GM23338 (cell line): ENCODE measurements at regions not wholly inside any gene's neighbourhood (a gene's known extent, or its start where the extent isn't known, plus 50 kb on each side); places are given as distances from the start of the nearest gene placed in this dataset.

Experiments
- ATAC-seq: fragments of 200-7000 bp; cut with Tn5 transposase; 3 replicates; pipeline ENCODE4 v1.9.1; 2020
- DNase-seq: peaks from one replicate; pipeline ENCODE4 v3.0.0-alpha.2; 2015; ENCODE audit warnings: low spot score
- H2AFZ ChIP-seq: fragments of 200-600 bp; sonication (generic); 2 replicates; pipeline ENCODE4 v1.8.0; 2016; ENCODE audit warnings: antibody characterized with exemption, mild to moderate bottlenecking, moderate library complexity
- H3F3A ChIP-seq: fragments of 200-600 bp; sonication (generic); replicated peaks from 2 replicates; pipeline ENCODE4 v1.8.0; 2017; ENCODE audit warnings: antibody characterized with exemption, mixed run types, low read depth
- H3K27ac ChIP-seq: fragments of 200-600 bp; sonication (generic); 2 replicates; pipeline ENCODE4 v1.6.1; 2016; ENCODE audit warnings: low read depth
- H3K27me3 ChIP-seq: fragments of 200-600 bp; sonication (generic); 2 replicates; pipeline ENCODE4 v1.8.0; 2016; ENCODE audit warnings: mild to moderate bottlenecking, mixed run types, moderate library complexity; ENCODE audit not compliant: insufficient read depth
- H3K36me3 ChIP-seq: fragments of 200-600 bp; sonication (generic); 2 replicates; pipeline ENCODE4 v1.8.0; 2016; ENCODE audit warnings: mild to moderate bottlenecking; ENCODE audit not compliant: insufficient read depth
- H3K4me1 ChIP-seq: fragments of 200-600 bp; sonication (generic); 2 replicates; pipeline ENCODE4 v1.8.0; 2016; ENCODE audit warnings: mild to moderate bottlenecking, moderate library complexity; ENCODE audit not compliant: insufficient read depth
- H3K4me2 ChIP-seq: fragments of 200-600 bp; sonication (generic); 2 replicates; pipeline ENCODE4 v1.7.1; 2017; ENCODE audit warnings: mixed run types
- H3K4me3 ChIP-seq: fragments of 200-600 bp; sonication (generic); 2 replicates; pipeline ENCODE4 v1.6.1; 2016; ENCODE audit warnings: mixed run types
- H3K79me2 ChIP-seq: fragments of 200-600 bp; sonication (generic); replicated peaks from 2 replicates; pipeline ENCODE4 v1.8.0; 2017; ENCODE audit warnings: mild to moderate bottlenecking; ENCODE audit not compliant: insufficient read depth
- H3K9me2 ChIP-seq: fragments of 200-600 bp; sonication (generic); 2 replicates; pipeline ENCODE4 v1.8.0; 2017; ENCODE audit not compliant: insufficient read depth
- H4K20me1 ChIP-seq: fragments of 200-600 bp; sonication (generic); replicated peaks from 2 replicates; pipeline ENCODE4 v1.8.0; 2017; ENCODE audit warnings: mild to moderate bottlenecking; ENCODE audit not compliant: insufficient read depth
- H3K27ac Mint-ChIP-seq: 2 replicates; pipeline ENCODE4 v1.8.0; 2020; ENCODE audit warnings: inconsistent platforms, mild to moderate bottlenecking, moderate library complexity, mixed read lengths
- H3K27me3 Mint-ChIP-seq: 3 replicates; pipeline ENCODE4 v1.8.0; 2022; ENCODE audit warnings: low read depth, mild to moderate bottlenecking, moderate library complexity, mixed read lengths, inconsistent platforms; ENCODE audit not compliant: insufficient read depth, poor library complexity
- H3K36me3 Mint-ChIP-seq: 3 replicates; pipeline ENCODE4 v1.8.0; 2021; ENCODE audit warnings: low read depth, mild to moderate bottlenecking, inconsistent platforms, moderate library complexity, mixed read lengths
- H3K4me1 Mint-ChIP-seq: 3 replicates; pipeline ENCODE4 v1.8.0; 2020; ENCODE audit warnings: mild to moderate bottlenecking, inconsistent platforms, mixed read lengths
- H3K4me3 Mint-ChIP-seq: 3 replicates; pipeline ENCODE4 v1.8.0; 2021; ENCODE audit warnings: moderate library complexity, mild to moderate bottlenecking, inconsistent platforms, mixed read lengths
- H3K9me3 Mint-ChIP-seq: 3 replicates; pipeline ENCODE4 v1.8.0; 2020; ENCODE audit warnings: moderate library complexity, mild to moderate bottlenecking, inconsistent platforms, mixed read lengths
- CREB1 ChIP-seq: fragments of 250-450 bp; sonication (Bioruptor Pico); IDR thresholded peaks from 2 replicates; pipeline ENCODE4 v1.5.0; 2020; ENCODE audit warnings: low read depth, mild to moderate bottlenecking, moderate library complexity
- JUNB ChIP-seq: IDR thresholded peaks from one replicate; pipeline ENCODE4 v1.6.1; 2016; ENCODE audit warnings: antibody characterized with exemption; ENCODE audit not compliant: unreplicated experiment
- NANOG ChIP-seq: IDR thresholded peaks from 2 replicates; pipeline ENCODE4 v1.6.1; 2016; ENCODE audit warnings: antibody characterized with exemption, borderline replicate concordance
- POLR2AphosphoS5 ChIP-seq: IDR thresholded peaks from 2 replicates; pipeline ENCODE4 v1.6.1; 2016; ENCODE audit warnings: antibody characterized with exemption, low read depth
- ZNF114 ChIP-seq: fragments of 250-450 bp; sonication (Bioruptor Pico); IDR thresholded peaks from 2 replicates; pipeline ENCODE4 v1.5.0; 2020; ENCODE audit warnings: mild to moderate bottlenecking, moderate library complexity
- TF ChIP-seq, protein P1 (sequence below): fragments of 250-450 bp; sonication (Bioruptor Pico); IDR thresholded peaks from 2 replicates; pipeline ENCODE4 v1.5.0; 2020; ENCODE audit warnings: mild to moderate bottlenecking, moderate library complexity
- TF ChIP-seq, protein P2 (sequence below): IDR thresholded peaks from 2 replicates; pipeline ENCODE4 v1.6.1; 2016; ENCODE audit warnings: antibody characterized with exemption
- TF ChIP-seq, protein P3 (sequence below), 2 experiments: fragments of 200-600 bp in 1 of 2; sonication (generic) in 1 of 2; conservative IDR thresholded peaks; 2 replicates each; pipeline versions ENCODE4 v1.5.1 to v1.6.1; 2016 to 2017; ENCODE audit warnings: antibody characterized with exemption in 2 of 2, low read depth in 2 of 2, mild to moderate bottlenecking in 2 of 2, moderate library complexity in 1 of 2

DNA sequence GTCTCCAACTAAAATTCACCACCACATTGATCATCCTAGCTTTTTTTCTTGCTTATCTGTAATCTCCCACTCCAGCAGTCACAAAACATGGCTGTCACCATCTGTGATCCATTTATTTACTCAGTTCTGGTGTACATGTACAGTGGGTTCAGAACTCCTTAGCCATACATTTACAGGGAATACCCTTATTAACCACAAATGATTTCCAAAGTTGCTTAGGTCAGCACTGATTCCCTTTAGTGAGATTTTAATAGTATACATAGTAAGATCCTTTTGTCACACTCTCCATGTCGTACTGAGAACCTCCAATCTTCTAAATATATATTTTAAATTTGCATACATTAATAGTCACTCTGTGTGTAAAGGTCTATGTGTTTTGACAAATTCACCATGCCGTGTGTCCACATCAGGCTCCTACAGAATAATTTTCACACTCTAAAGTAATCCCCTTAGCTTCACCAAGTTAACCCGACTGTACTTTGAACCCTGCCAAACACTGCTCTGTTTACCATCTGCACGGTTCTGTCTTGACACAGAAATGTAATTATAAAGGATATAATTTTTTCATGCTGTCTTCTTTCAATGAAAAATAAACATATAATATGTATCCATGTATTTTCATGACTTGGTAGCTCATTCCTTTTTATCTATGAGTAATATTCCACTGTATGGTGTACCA is 473.6 kb upstream of the ZP4 start (continued):
- TF ChIP-seq JUNB (no peak), CREB1 (no peak), NANOG (no peak)
- TF ChIP-seq, protein P1, sequence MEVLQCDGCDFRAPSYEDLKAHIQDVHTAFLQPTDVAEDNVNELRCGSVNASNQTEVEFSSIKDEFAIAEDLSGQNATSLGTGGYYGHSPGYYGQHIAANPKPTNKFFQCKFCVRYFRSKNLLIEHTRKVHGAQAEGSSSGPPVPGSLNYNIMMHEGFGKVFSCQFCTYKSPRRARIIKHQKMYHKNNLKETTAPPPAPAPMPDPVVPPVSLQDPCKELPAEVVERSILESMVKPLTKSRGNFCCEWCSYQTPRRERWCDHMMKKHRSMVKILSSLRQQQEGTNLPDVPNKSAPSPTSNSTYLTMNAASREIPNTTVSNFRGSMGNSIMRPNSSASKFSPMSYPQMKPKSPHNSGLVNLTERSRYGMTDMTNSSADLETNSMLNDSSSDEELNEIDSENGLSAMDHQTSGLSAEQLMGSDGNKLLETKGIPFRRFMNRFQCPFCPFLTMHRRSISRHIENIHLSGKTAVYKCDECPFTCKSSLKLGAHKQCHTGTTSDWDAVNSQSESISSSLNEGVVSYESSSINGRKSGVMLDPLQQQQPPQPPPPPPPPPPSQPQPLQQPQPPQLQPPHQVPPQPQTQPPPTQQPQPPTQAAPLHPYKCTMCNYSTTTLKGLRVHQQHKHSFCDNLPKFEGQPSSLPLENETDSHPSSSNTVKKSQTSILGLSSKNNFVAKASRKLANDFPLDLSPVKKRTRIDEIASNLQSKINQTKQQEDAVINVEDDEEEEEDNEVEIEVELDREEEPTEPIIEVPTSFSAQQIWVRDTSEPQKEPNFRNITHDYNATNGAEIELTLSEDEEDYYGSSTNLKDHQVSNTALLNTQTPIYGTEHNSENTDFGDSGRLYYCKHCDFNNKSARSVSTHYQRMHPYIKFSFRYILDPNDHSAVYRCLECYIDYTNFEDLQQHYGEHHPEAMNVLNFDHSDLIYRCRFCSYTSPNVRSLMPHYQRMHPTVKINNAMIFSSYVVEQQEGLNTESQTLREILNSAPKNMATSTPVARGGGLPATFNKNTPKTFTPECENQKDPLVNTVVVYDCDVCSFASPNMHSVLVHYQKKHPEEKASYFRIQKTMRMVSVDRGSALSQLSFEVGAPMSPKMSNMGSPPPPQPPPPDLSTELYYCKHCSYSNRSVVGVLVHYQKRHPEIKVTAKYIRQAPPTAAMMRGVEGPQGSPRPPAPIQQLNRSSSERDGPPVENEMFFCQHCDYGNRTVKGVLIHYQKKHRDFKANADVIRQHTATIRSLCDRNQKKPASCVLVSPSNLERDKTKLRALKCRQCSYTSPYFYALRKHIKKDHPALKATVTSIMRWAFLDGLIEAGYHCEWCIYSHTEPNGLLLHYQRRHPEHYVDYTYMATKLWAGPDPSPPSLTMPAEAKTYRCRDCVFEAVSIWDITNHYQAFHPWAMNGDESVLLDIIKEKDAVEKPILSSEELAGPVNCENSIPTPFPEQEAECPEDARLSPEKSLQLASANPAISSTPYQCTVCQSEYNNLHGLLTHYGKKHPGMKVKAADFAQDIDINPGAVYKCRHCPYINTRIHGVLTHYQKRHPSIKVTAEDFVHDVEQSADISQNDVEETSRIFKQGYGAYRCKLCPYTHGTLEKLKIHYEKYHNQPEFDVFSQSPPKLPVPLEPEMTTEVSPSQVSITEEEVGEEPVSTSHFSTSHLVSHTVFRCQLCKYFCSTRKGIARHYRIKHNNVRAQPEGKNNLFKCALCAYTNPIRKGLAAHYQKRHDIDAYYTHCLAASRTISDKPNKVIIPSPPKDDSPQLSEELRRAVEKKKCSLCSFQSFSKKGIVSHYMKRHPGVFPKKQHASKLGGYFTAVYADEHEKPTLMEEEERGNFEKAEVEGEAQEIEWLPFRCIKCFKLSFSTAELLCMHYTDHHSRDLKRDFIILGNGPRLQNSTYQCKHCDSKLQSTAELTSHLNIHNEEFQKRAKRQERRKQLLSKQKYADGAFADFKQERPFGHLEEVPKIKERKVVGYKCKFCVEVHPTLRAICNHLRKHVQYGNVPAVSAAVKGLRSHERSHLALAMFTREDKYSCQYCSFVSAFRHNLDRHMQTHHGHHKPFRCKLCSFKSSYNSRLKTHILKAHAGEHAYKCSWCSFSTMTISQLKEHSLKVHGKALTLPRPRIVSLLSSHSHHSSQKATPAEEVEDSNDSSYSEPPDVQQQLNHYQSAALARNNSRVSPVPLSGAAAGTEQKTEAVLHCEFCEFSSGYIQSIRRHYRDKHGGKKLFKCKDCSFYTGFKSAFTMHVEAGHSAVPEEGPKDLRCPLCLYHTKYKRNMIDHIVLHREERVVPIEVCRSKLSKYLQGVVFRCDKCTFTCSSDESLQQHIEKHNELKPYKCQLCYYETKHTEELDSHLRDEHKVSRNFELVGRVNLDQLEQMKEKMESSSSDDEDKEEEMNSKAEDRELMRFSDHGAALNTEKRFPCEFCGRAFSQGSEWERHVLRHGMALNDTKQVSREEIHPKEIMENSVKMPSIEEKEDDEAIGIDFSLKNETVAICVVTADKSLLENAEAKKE (CRISPR knock-in tag): no peak
- TF ChIP-seq, protein P2, sequence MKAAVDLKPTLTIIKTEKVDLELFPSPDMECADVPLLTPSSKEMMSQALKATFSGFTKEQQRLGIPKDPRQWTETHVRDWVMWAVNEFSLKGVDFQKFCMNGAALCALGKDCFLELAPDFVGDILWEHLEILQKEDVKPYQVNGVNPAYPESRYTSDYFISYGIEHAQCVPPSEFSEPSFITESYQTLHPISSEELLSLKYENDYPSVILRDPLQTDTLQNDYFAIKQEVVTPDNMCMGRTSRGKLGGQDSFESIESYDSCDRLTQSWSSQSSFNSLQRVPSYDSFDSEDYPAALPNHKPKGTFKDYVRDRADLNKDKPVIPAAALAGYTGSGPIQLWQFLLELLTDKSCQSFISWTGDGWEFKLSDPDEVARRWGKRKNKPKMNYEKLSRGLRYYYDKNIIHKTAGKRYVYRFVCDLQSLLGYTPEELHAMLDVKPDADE: no peak

DNA sequence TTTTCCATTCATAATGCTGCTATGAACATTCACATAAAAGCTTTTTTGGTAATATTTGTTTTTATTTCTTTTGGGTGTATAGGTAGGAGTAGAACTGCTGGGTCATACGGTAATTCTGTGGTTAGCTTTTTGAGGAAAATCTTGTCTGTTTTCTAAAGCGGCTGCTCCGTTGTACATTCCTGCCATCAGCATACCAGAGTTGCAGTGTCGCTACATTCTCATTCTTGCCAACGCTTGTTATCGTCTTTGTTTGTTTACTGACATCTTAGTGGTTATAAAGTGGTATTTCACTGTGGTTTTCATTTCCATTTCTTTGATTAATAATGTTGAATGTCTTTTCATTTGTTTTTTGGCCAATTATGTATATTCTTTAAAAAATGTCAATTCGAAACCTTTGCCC is 469.8 kb upstream of the ZP4 start:
- H3K27ac Mint-ChIP-seq: no peak overlapping the region
- H2AFZ ChIP-seq: no peak overlapping the region
- peaks cover 3% of the 10 kb centered on the region; the same call in 1 of the 2 replicates for H3K9me2 ChIP-seq
- no peak for ATAC-seq
- H3F3A ChIP-seq: no peaks in the 10 kb centered on the region
- H3K4me3 ChIP-seq: no peak overlapping the region
- peaks cover under 1% of the 10 kb centered on the region; the same call in 2 of the 3 replicates for H3K36me3 Mint-ChIP-seq
- H3K27ac ChIP-seq: no peak overlapping the region
- DNase-seq: no peak
- H3K27me3 Mint-ChIP-seq: no peaks in the 10 kb centered on the region
- no peaks in the 10 kb centered on the region; the same call in 2 of the 3 replicates for H3K9me3 Mint-ChIP-seq
- H3K36me3 ChIP-seq: no peaks in the 10 kb centered on the region
- no peaks in the 10 kb centered on the region for H3K4me1 Mint-ChIP-seq
- H4K20me1 ChIP-seq: no peaks in the 10 kb centered on the region
- no peaks in the 10 kb centered on the region for H3K79me2 ChIP-seq
- no peaks in the 10 kb centered on the region for H3K27me3 ChIP-seq
- no peak overlapping the region for H3K4me3 Mint-ChIP-seq
- no peaks in the 10 kb centered on the region for H3K4me1 ChIP-seq
- no peak overlapping the region for H3K4me2 ChIP-seq
- TF ChIP-seq ZNF114 (CRISPR knock-in tag): no peak
- no peak for TF ChIP-seq CREB1
- TF ChIP-seq, protein P3, sequence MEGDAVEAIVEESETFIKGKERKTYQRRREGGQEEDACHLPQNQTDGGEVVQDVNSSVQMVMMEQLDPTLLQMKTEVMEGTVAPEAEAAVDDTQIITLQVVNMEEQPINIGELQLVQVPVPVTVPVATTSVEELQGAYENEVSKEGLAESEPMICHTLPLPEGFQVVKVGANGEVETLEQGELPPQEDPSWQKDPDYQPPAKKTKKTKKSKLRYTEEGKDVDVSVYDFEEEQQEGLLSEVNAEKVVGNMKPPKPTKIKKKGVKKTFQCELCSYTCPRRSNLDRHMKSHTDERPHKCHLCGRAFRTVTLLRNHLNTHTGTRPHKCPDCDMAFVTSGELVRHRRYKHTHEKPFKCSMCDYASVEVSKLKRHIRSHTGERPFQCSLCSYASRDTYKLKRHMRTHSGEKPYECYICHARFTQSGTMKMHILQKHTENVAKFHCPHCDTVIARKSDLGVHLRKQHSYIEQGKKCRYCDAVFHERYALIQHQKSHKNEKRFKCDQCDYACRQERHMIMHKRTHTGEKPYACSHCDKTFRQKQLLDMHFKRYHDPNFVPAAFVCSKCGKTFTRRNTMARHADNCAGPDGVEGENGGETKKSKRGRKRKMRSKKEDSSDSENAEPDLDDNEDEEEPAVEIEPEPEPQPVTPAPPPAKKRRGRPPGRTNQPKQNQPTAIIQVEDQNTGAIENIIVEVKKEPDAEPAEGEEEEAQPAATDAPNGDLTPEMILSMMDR (conservative IDR thresholded peaks at IDR 0.05; ENCODE audit: low read depth in 2 of 2): no peak
- TF ChIP-seq POLR2AphosphoS5: no peak
